ENCODE measurements at regions not wholly inside any gene's neighbourhood (a gene's known extent, or its start where the extent isn't known, plus 50 kb on each side); places are given as distances from the start of the nearest gene placed in this dataset.
"Not testable (repeated sequence)": the region's sequence is repeated elsewhere in the genome, so short reads cannot be mapped to it uniquely, and the experiment has no call there.

DNA sequence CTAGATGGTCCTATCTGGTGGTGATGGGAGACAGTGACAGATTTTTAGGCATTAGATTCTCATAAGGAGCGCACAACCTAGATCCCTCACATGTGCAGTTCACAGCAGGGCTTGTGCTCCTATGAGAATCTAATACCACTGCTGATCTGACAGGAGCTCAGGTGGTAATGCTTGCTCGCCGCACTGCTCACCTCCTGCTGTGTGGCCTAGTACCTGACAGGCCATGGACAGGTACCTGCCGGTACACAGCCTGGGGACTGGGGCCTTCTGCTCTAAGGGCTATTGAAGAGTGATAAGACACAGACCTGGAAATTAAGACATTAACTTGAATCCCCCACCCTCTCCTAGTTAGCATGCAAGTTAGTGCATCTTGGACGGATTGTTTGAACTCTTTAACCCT, 64.4 kb downstream of the KLRB1 start:
- not testable (repeated sequence) for DNase-seq (ENCODE audit: low read depth in 3 of 3, low spot score in 2 of 3)

DNA sequence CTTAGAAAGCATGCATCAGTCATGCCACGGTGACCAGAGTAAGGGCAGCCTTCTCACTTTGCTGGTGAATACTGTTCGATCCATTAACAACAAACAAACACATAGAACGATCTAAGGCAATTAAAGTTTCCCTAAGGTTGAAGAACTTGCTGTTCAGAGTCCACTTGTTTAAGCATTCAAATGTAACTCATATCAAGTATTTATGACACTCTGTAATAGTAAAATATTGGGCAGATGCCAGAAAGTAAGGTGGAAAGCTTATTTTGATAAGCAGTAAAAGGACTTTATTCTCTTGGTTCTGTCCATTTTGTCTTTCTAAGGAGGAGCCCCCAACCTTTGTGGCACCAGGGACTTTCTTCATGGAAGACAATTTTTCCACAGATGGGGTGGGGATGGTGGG, 64.9 kb downstream of the KLRB1 start:
- DNase-seq (ENCODE audit: low read depth in 3 of 3, low spot score in 2 of 3) = not testable (repeated sequence)

DNA sequence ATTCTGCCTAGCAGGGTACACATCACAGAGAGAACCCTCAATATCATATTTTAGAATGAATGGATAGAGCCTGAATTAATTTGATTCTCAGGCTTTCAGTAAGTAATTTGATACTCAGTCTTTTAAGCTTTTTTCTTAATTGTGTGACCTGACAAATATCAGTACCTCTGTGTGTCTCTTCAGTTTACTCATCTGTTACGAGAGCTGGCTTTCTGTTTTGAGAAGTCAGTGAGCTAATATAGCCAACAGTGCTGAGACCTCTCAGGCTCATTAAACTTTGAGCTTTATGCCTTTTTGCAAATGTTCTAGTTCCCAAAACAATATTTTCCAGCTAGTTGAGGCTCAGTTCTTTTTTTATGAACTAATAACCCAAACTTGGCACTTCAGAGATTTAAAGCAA, 91.8 kb downstream of the KLRB1 start:
- not testable (repeated sequence) for DNase-seq (ENCODE audit: low read depth in 3 of 3, low spot score in 2 of 3)

DNA sequence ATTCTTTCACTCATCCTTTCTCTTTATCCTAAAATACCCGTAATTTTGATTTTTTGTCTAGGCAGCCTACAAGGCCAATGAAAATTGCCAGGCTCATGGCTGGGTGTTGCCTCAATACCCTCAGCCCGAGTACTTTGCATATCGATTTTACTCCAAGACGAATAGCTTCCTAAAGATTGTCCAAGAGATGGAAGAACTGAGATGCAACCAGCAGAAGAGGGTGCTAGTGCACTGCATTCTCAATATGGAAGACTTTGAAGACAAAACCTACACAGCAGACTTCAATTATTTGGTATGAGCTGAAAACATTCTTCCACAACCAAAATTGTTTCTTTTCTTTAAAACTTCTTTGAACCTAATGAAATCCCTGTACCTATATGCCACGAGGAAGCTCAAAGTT, 95.0 kb downstream of the KLRB1 start:
- DNase-seq (ENCODE audit: low read depth in 3 of 3, low spot score in 2 of 3) = not testable (repeated sequence)

DNA sequence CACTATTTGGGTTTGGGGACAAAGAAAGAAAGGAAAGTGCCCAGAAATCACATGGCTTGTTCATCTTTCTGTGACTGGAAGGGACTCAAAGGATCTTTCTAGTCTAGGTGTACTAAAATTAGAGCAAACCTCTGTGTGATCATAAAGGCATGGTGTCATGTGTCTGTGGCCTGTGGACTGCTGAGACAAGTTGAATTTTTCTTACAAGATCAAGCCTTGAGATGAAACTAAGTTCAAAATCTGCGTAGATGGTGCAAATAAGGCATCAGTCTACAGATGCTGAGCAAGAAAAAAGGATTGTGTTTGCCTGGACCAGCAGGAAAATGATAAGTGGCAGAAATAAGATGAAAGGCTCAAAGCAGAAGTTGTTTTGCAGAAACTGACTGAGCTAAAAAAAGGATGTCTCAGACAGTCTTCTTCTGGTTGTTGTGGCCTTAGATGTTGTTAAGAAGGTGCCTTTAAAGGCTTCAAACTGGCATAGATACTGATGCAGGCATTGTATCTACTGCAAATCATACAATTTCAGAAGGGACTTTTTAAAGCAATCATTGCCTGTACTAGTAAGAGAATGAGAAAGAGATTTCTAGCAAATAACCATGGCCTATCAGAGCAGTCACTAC, 97.2 kb downstream of the KLRB1 start:
- DNase-seq (ENCODE audit: low read depth in 3 of 3, low spot score in 2 of 3) = not testable (repeated sequence)

DNA sequence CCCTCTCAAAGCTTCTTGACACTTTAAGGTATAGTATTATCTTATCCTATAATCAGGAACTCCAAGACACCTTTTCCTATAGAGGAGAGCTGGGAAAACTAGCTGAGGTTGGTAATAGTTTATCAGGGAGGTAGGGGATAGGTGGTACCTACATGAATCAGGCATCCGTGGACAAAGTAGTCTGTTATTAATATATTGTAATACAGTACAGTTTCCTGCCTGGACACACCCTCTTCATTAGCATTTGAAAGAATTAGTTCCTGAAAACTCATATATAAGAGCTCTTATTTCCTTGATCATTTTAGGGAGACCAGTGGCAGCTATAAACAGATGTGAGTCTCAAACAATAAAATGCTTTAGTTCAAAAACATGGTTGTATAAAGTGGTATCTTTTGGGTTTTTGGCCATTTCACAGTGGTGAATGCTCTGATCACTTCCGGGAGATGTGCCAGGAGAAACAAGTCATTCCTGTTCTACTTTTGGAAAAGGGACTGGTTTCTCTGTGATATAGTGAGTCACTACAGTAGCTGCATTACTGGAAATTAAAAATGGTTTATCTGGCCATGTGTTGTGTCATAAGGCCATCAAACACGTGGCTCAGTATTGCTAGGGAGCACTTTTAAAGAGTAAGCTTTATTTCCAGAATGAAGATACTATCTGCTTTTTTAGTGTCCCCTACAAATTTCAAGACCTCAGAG, 98.1 kb downstream of the KLRB1 start:
- DNase-seq (ENCODE audit: low read depth in 3 of 3, low spot score in 2 of 3) = no peak

DNA sequence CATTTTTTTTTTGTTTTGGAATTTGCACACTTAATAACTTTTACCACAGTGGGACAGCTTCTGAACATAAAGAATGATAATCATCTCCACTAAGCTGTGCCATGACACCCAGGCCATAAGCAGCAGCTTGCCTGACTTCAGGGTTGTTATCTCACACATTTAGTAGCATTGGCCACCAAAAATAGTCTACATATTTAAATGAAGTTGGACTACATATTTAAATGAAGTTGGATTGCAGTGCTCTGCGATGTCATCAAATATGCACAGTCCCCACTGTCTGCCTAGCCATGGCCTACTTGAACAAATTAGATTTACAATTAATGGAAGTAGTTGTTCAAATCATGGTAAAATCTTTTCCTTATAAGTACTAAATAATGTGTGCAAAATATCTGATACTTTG, 101.0 kb downstream of the KLRB1 start:
- no peak for DNase-seq (ENCODE audit: low read depth in 3 of 3, low spot score in 2 of 3)

DNA sequence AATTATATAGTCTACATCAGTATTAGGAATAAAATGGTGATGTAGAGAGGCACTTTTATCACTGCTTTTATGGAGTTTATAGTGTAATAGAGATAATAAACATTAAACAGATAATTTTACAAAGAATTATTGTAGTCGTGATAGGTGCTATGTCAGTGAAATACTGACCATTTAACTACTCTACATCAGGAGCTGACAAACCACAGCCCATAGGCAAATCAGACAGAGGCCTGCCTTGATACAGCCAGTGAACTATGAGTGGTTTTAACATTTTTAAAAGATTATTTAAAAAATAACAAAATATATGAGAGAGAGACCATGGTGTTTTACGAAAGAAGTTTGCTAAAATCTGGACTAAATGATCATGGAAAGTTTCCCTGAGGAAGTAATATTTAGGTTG, 104.3 kb downstream of the KLRB1 start:
- DNase-seq (ENCODE audit: low read depth in 3 of 3, low spot score in 2 of 3) = not testable (repeated sequence)

DNA sequence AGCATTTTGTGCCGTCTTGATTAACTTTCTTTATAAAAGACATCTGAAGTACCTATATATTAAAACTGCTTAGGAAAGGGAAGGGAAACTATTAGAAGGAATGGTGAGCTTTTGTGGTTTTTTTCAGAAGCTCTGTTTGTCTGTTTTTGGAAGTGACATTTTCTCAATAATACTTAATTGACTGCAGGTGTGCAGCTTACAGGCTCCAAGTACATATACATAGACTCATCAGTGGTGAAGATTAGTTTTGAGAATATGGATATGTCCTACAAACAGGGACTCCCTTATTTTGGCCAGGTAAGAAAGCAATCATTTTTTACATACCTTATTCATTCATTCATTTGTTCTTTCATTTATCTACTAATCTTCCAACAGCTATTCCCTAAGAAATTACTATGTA, 104.9 kb downstream of the KLRB1 start:
- not testable (repeated sequence) for DNase-seq (ENCODE audit: low read depth in 3 of 3, low spot score in 2 of 3)

DNA sequence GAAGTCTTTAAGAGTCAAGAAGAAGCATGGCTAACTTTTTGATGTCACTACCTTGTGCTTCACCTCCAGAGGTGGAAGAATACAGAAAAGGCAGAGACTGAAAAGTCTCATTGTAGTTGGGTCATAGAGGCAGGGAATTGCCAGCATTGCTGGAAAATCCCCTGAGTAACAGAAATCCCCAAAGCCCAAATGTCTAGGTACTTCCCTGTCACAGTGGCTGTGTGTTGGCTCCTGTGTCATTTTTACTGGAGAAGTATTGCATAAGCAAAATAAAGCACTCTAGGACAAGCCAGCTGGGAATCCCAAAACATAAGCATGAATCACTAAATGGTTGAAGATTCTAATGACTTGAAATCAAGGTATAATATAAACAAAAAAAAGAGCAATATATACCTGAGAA, 114.4 kb downstream of the KLRB1 start:
- DNase-seq (ENCODE audit: low read depth in 3 of 3, low spot score in 2 of 3) = not testable (repeated sequence)

DNA sequence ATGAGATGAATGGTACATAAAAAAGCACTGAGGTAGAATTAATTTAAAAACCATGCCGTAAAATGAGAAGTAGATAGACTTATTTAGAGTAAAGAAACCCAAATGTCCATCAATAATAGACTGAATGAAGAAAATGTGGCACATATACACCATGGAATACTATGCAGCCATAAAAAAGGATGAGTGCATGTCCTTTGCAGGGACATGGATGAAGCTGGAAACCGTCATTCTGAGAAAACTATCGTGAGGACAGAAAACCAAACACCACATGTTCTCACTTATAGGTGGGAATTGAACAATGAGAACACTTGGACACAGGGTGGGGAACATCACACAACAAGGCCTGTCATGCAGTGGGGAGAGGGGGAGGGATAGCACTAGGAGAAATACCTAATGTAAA, 126.4 kb downstream of the KLRB1 start:
- DNase-seq (ENCODE audit: low read depth in 3 of 3, low spot score in 2 of 3) = not testable (repeated sequence)

DNA sequence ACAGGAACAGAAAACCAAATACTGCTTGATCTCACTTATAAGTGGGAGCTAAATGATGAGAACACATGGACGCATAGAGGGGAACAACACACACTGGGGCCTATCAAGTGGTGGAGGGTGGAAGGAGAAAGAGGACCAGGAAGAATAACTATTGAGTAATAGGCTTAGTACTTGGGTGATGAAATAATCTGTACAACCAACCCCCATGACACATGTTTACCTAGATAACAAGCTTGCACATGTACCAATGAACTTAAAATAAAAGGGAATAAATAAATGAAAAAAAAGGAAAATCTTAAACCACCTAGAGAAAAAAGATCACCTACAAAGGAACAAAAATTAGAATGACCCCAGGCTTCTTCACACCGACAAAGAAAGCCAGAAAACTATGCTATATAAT, 133.5 kb downstream of the KLRB1 start:
- DNase-seq (ENCODE audit: low read depth in 3 of 3, low spot score in 2 of 3) = not testable (repeated sequence)

DNA sequence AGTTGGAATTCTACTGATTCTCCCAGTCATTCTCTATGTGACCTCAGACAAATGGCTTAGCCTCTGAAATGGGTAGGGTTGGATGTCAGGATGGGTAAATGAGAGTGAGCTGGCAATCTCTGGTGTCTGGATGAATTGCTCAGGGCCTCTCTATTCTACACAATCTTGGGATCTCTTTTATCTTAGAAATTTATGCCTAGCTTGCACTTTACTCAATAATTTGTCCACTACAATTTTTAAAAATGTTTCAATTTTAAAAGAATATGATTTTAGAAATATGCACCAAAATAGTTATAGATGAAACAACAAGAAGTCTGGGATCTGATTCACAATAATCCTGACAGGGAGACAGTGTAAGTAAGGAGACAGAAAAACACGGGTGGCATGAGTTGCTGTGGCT, 134.1 kb downstream of the KLRB1 start:
- not testable (repeated sequence) for DNase-seq (ENCODE audit: low read depth in 3 of 3, low spot score in 2 of 3)

DNA sequence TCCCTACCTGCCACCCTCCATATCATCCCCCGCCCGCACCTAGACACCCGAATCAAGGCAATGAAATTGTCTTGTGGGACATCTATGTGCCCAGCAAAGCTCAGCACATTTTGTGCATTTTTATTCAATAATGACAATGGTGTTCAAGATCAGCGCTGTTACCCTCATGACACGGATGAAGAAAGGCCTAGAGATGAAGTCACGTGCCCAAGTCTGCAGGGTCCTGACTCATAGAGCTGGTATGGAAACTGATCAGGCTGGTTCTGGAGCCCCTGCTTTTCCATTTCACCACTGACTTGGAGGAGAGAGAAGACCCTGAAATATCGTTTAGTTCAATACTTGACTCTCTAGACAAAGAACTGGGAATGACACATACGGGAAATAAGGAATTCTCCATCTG, 136.2 kb downstream of the KLRB1 start:
- not testable (repeated sequence) for DNase-seq (ENCODE audit: low read depth in 3 of 3, low spot score in 2 of 3)

DNA sequence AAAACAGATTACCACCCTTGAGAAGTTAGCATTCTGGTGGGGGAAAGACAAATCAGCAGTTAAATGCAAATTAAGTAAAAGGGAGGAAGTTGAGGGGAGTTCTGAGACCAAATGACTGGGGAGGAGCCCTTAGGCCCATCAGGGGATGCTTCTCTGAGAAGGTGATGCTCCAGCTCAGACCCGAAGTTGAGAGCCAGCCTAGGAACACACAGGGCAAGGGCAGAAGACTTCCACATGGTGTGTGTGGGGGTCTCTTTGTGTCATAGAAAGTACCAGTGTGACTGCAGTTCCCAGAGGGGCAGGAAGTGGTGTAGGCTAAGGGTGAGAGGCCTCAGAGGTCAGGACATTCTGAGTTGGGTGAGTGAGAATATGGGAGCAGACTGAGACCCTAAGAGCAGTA, 137.3 kb downstream of the KLRB1 start:
- DNase-seq (ENCODE audit: low read depth in 3 of 3, low spot score in 2 of 3) = not testable (repeated sequence)

DNA sequence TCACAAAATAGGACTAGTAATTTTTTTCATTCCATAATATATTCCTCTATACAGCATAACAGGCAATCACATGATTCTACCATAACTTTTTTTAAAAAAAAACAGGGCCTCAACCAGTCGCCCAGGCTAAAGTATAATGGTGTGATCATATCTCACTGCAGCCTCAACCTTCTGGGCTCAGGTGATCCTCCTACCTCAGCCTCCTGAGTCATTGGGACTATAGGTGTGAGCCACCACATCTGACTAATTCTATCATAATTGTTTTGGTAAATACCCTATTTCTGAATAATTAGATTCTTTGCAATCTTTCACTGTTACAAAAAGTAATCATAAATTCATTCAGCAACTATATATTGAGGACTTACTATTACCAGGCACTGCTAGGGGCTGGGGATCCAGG, 137.8 kb downstream of the KLRB1 start:
- not testable (repeated sequence) for DNase-seq (ENCODE audit: low read depth in 3 of 3, low spot score in 2 of 3)

DNA sequence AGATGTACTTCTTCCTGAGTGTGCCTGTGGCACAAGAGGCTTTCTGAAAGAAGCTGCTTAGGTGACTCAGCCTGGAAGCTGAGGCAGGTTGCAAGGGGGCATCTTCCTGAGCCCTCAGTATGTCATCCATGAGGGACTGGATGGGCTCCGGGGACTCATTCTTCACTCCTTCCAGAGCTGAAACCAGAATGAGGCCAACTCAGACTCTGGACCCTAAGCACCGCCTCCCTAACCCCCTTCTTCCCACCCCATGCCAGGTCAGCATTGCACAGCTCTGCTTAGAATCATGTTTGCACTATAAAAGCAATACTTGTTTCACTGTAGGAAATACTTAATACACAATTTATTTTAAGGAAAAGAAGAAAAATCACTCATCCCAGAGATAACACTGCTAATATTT, 138.3 kb downstream of the KLRB1 start:
- DNase-seq (ENCODE audit: low read depth in 3 of 3, low spot score in 2 of 3) = not testable (repeated sequence)

DNA sequence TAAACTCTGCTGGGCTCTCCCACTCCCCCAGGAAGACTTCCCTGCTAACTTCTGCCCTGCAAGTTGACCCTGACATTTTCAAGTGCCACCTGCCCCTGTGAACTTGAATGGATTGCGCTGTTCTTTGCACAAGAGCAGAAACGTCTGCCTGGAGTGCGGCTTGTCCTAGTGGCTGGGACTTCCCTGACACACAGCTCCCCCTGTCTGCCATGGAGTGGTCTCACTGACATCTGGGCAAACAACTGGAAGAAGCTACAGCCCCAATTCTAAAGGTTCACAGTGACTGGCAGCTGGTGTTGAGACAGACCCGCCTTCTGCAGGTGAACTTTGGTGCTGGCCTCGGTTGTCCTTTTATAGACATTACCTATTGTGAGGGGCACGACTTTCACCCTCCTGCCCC, 138.7 kb downstream of the KLRB1 start:
- DNase-seq (ENCODE audit: low read depth in 3 of 3, low spot score in 2 of 3) = peak in 1 of 3 donors; percentile 39

DNA sequence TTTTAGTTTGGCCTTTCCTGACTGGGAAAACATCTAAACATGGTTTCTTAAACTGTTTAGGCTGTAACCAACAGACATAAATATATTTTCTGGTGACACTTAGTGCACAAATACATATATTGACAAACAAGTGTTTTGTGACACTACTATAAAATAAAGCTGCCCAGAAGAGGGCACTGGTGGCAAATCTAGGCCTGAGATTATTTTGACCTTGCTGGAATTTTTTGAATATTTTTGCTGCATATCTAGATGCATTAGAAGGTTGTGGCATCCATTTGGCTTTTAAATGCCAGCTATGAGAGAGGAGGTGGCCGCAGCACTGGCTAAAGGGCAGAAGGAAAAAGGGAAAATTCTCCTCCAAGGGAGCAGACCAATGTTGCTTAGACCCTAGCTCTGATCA, 139.6 kb downstream of the KLRB1 start:
- DNase-seq (ENCODE audit: low read depth in 3 of 3, low spot score in 2 of 3) = not testable (repeated sequence)

DNA sequence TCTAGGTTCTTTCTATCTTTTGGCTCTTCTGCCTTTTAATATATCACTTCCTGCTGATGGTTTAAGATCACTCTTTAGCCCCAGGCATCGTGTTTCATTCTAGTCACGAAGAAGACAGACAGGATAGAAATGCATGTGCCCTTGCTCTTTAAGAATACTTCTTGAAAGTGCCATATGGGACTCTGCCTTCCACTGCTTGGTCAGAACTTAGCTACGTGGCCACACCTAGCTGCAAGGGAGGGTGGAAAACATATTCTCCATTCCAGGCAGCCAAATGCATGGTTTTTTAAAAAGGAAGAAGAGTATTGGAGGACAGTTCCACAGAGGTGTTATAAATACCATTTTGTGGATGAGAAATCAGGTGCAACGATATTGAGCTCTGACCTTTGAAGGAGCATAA, 143.3 kb downstream of the KLRB1 start:
- DNase-seq (ENCODE audit: low read depth in 3 of 3, low spot score in 2 of 3) = no peak

DNA sequence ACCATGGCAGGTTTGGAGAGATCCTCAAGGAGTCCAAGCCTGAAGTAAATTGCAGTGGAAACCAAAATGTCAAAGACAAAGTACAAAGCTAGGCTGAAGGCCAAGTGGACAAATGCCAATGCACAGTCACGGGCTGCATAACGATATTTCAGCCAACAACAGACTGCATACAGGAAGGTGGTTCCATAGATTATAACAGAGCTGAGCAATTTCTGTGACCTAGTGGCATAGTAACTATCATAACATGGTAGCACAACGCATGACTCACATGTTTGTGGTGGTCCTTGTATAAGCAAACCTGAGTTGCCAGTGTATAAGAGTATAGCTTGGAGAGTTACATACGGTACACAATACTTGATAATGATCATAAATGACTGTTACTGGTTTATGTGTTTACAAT, 152.2 kb downstream of the KLRB1 start:
- DNase-seq (ENCODE audit: low read depth in 3 of 3, low spot score in 2 of 3) = not testable (repeated sequence)

DNA sequence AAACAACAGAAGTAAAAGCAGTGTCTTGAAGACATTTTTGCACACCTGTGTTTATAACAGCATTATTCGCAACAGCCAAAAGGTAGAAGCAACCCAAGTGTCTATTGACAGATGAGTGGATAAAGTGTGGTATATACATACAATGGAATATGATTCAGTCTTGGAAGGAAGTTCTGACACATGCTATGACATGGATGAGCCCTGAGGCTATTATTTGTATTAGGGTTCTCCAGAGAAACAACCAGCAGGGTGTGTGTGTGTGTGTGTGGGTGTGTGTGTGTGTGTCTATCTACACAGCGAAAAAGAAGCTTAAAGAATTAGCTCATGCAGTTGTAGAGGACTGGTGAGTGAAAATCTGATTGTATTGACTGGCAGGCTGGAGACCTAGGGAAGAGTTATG, 153.7 kb downstream of the KLRB1 start:
- not testable (repeated sequence) for DNase-seq (ENCODE audit: low read depth in 3 of 3, low spot score in 2 of 3)

Data from right renal cortex interstitium (tissue), 3 donors.